Raji (cell line): ENCODE measurements at regions not wholly inside any gene's neighbourhood (a gene's known extent, or its start where the extent isn't known, plus 50 kb on each side); places are given as distances from the start of the nearest gene placed in this dataset.

Experiments used
- POLR2A ChIP-seq: IDR thresholded peaks from 2 replicates; pipeline ENCODE4 v1.6.1; 2011; ENCODE audit warnings: low read depth, low read length, control low read depth; ENCODE audit not compliant: insufficient read depth

DNA sequence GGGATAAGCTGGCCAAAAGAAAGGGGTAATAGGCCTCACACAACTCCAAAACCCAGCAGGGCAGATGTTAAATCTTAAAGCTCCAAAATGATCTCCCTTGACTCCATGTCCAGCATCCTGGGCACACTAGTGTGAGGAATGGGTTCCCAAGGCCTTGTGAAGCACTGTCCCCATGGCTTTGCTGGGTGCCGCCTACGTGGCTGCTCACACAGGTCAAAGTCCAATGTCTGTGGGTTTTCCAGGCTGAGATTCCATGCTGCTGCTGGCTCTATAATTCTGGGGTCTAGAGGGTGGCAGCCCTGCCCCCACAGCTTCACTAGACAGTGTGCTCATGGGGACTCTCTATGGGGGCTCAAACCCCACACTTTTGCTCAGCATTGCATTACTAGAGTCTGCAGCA is 145.3 kb upstream of the GRIN2B start:
- no peak for TF ChIP-seq POLR2A

- no peak for TF ChIP-seq POLR2A
Observed at GRCh38 chr12:14129611-14130195, 148.3 kb upstream of the GRIN2B start.

DNA sequence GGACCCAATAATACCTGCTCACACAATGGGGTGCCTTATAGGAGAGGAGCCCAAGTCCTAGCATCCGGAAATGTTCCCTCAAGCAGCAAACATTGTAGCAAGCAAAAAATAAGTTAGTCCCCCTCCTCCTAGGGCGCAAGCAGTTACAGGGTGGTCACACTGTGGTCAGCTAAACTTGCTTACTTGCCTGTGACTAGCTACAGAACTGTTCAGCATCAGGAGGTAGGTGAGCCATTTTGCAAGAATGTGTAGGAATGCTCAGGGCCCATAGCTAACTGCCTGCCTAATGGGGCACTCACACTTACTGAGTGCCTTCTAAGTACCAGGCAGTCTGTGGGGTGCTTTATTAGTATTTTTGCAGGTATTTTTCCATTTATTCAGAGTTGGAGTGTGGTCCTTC is 154.6 kb upstream of the GRIN2B start:
- no peak for TF ChIP-seq POLR2A

DNA sequence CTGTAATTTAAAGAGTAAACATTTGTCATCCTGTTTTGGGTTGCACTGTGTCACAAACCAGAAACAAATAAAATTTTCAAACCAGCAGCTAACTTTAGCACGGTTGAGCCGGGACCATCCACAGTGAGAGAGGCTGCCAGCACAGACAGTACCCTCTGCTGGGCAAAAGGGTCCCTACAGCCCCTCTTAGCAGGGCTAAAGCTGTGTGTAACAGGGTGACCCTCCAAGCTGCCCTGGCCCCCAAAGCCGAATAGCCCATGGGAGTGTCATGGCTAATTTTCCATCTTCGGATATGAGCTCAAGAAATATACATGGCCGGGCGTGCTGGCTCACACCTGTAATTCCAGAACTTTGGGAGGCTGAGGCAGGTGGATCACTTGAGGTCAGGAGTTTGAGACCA is 157.1 kb upstream of the GRIN2B start:
- no peak for TF ChIP-seq POLR2A

GRCh38 chr12:14148489-14149270 is 167.3 kb upstream of the GRIN2B start:
- no peak for TF ChIP-seq POLR2A

DNA sequence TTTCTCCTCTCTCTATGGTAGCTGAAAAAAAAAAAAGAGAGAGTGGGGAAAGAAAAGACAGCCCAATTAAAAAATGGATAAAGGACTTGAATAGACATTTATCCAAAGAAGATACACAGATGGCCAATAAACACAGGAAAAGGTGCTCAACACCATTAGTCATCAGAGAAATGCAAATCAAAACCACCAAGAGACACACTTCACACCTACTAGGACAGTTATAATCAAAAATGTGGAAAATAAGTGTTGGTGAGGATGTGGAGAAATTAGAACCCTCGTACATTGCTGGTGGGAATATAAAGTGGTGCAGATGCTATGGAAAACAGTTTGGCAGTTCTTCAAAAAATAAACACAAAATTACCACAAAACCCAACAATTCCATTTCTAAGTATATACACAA is 172.4 kb upstream of the GRIN2B start:
- TF ChIP-seq POLR2A = no peak

DNA sequence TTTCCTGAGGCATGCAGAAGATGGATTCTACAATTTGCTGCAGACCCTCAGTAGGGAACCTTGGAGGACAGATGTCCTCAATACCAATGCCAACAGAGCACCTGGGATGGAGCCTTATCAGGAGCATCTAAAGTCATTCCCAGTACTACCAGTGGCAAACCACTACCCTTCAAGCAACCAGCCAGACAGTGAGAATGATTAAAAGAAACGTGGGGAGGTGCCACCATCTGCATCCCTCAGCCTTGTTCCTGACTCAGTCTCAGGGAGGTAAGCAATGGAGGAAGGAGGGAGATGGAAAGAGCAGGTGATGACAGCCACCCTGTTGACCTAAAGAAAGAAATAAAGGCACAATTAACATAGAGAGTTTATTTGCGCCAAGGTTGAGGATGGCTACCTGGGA is 175.2 kb upstream of the GRIN2B start:
- TF ChIP-seq POLR2A = no peak

DNA sequence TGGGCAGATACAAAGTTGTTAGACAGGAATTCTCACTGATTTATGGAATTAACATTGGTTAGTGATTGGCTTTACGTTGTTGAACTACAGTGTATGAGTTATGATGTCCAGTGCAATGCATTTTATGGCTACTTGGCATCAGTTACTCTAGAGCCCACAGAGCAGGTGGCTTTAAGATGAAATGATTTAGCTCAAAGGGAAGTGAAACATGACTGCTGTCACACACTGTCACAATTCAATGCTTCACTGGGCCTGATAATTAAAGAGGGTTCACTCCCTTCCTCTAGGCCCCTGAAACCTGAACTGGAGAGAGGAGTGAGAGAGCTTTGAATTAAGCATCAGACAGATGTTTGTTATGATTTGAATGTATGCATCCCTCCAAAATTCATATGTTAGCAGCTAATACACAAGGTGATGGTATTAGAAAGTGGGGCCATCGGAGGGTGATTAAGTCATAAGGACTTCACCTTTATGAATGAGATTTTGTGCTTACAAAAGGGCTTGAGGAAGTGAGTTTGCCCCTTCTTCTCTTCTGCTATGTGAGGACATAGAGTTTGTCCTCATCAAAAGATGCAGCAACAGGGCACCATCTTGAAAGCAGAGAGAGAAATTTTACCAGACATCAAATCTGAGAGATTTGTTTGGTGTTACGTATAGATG is 175.8 kb upstream of the GRIN2B start:
- peak; percentile 38; the same call in 1 of the 2 replicates for TF ChIP-seq POLR2A

GRCh38 chr12:14164266-14164665 is 182.9 kb upstream of the GRIN2B start:
- no peak for TF ChIP-seq POLR2A

GRCh38 chr12:14167005-14167628 is 185.7 kb upstream of the GRIN2B start:
- TF ChIP-seq POLR2A = no peak

GRCh38 chr12:14169281-14169680 is 187.9 kb upstream of the GRIN2B start:
- TF ChIP-seq POLR2A = no peak

GRCh38 chr12:14171106-14171505 is 189.7 kb upstream of the GRIN2B start:
- no peak for TF ChIP-seq POLR2A

- no peak for TF ChIP-seq POLR2A
Observed at GRCh38 chr12:14175206-14175605, 190.3 kb upstream of the ATF7IP start.

DNA sequence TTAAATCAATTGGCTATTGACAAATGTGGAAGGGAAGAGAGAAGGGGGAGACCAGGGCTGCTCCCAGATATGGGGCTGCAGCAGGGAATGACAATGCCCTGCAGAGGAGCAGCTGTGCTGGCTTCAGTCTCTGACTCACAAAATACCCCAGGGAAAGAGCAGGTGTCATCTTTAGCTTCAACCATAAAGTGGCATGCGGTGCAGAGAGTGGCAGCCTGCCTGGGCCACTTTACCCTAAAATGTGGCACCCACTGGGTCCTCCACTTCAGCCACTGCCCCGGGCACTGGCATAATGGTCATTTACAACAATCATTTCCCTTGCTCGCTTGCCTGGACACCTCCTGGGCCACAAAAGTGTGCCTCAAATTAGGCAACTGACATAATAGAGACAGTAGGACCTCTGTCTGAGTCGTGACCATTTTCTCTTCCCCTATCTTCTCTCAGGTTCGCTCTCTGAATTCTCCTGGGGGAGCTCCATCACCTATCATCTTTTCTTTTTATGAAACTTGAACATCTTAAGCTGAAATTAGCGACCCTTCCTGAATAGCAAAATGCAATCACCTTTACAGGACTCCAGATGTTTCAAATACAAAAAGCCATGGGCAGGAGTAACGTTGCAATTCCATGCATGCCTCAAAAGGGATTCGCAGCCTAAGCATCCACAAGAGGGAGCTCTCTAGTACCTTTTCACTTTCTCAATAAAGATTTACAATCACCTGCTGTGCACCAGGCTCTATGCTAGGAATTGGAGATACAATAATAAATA is 179.9 kb upstream of the ATF7IP start:
- no peak for TF ChIP-seq POLR2A

- no peak for TF ChIP-seq POLR2A
Observed at GRCh38 chr12:14186193-14186502, 179.3 kb upstream of the ATF7IP start.

DNA sequence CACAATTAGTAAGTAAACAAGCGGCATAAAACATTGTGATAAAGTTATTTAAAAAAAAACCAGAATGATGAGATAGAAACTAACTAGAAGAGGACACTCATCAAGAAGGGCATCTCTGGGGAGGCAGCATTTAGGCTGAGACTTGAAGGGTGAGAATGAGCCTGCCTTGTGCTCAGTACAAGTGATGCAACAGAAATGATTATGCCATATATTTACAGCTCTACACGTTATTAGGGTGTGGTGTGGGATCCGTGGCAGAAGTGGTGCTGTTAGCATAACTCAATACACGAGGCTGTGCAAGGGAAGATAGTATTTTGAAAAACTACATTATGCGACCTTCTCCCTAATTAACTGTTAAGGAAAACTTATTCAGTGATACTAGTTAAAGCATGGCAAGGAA is 178.5 kb upstream of the ATF7IP start:
- no peak for TF ChIP-seq POLR2A

GRCh38 chr12:14187966-14188365 is 177.5 kb upstream of the ATF7IP start:
- no peak for TF ChIP-seq POLR2A
